ENCODE measurements at regions not wholly inside any gene's neighbourhood (a gene's known extent, or its start where the extent isn't known, plus 50 kb on each side); places are given as distances from the start of the nearest gene placed in this dataset.

GRCh38 chr2:224221455-224221913, 180.4 kb downstream of the FAM124B start:
- DNase-seq (ENCODE audit: low spot score) = peak; percentile 37
- no peak overlapping the region for H3K4me3 ChIP-seq
- 36% methylated on average over 5 of the region's 5 CpGs for WGBS (ENCODE audit: low lambda C conversion rate, missing lambda C conversion rate)
- H4K20me1 ChIP-seq (ENCODE audit: insufficient read depth, poor library complexity, severe bottlenecking) = no peaks in the 10 kb centered on the region
- TF ChIP-seq EZH2phosphoT487 (IDR thresholded peaks at IDR 0.05; ENCODE audit: low read depth, severe bottlenecking, unreplicated experiment) = no peak
- no peak for TF ChIP-seq EZH2 (IDR thresholded peaks at IDR 0.05; ENCODE audit: borderline replicate concordance)
- no peak for TF ChIP-seq CTCF (IDR thresholded peaks at IDR 0.05; ENCODE audit: poor library complexity)
- H3K4me2 ChIP-seq = no peak overlapping the region
- H3K4me1 ChIP-seq (ENCODE audit: insufficient read depth) = peaks cover 9% of the 10 kb centered on the region
- peak overlapping the region; percentile 30 for H3K27ac ChIP-seq
- no peaks in the 10 kb centered on the region for H3K79me2 ChIP-seq
- H2AFZ ChIP-seq = no peak overlapping the region
- no peaks in the 10 kb centered on the region for H3K27me3 ChIP-seq
- no peaks in the 10 kb centered on the region for H3K36me3 ChIP-seq (replicated peaks; ENCODE audit: insufficient read depth, low read depth)
- no peaks in the 10 kb centered on the region for H3K9me3 ChIP-seq (ENCODE audit: low read depth)
- no peaks in the 10 kb centered on the region for H3K9me2 ChIP-seq (replicated peaks; ENCODE audit: insufficient read depth)

GRCh38 chr2:224220586-224221255, 181.2 kb downstream of the FAM124B start:
- Histone ChIP-seq H3K27me3 (no peaks in the 10 kb centered on the region), H2AFZ (no peak overlapping the region)

GRCh38 chr2:224219781-224220180, 180.7 kb upstream of the SERPINE2 start:
- H3K27ac ChIP-seq = no peak overlapping the region
- H3K9me3 ChIP-seq (ENCODE audit: low read depth) = no peaks in the 10 kb centered on the region
- no peaks in the 10 kb centered on the region for H3K27me3 ChIP-seq
- peaks cover 9% of the 10 kb centered on the region for H3K4me1 ChIP-seq (ENCODE audit: insufficient read depth)
- no peak overlapping the region for H3K4me2 ChIP-seq
- TF ChIP-seq CTCF (IDR thresholded peaks at IDR 0.05; ENCODE audit: poor library complexity) = no peak
- no peak for TF ChIP-seq EZH2phosphoT487 (IDR thresholded peaks at IDR 0.05; ENCODE audit: low read depth, severe bottlenecking, unreplicated experiment)
- TF ChIP-seq EZH2 (IDR thresholded peaks at IDR 0.05; ENCODE audit: borderline replicate concordance) = no peak
- no peaks in the 10 kb centered on the region for H3K9me2 ChIP-seq (replicated peaks; ENCODE audit: insufficient read depth)
- no peaks in the 10 kb centered on the region for H4K20me1 ChIP-seq (ENCODE audit: insufficient read depth, poor library complexity, severe bottlenecking)
- no peaks in the 10 kb centered on the region for H3K79me2 ChIP-seq
- 90% methylated on average over 5 of the region's 5 CpGs for WGBS (ENCODE audit: low lambda C conversion rate, missing lambda C conversion rate)
- no peak overlapping the region for H2AFZ ChIP-seq
- no peak overlapping the region for H3K4me3 ChIP-seq
- DNase-seq (ENCODE audit: low spot score) = no peak
- H3K36me3 ChIP-seq (replicated peaks; ENCODE audit: insufficient read depth, low read depth) = no peaks in the 10 kb centered on the region

More at GRCh38 chr2:224220586-224221255, 181.2 kb downstream of the FAM124B start:
- Histone ChIP-seq H3K9me2 (replicated peaks; ENCODE audit: insufficient read depth) (no peaks in the 10 kb centered on the region), H3K9me3 (ENCODE audit: low read depth) (no peaks in the 10 kb centered on the region), H3K4me3 (no peak overlapping the region), H3K4me2 (no peak overlapping the region), H3K4me1 (ENCODE audit: insufficient read depth) (peaks cover 9% of the 10 kb centered on the region), H3K36me3 (replicated peaks; ENCODE audit: insufficient read depth, low read depth) (no peaks in the 10 kb centered on the region), H3K27ac (peak overlapping the region; percentile 30), H3K79me2 (no peaks in the 10 kb centered on the region), H4K20me1 (ENCODE audit: insufficient read depth, poor library complexity, severe bottlenecking) (no peaks in the 10 kb centered on the region)
- WGBS (ENCODE audit: low lambda C conversion rate, missing lambda C conversion rate) = 70% methylated on average over 4 of the region's 4 CpGs
- TF ChIP-seq EZH2phosphoT487 (IDR thresholded peaks at IDR 0.05; ENCODE audit: low read depth, severe bottlenecking, unreplicated experiment) (no peak), CTCF (IDR thresholded peaks at IDR 0.05; ENCODE audit: poor library complexity) (no peak), EZH2 (IDR thresholded peaks at IDR 0.05; ENCODE audit: borderline replicate concordance) (no peak)
- no peak for DNase-seq (ENCODE audit: low spot score)

Measured in hepatocyte (in vitro differentiated cells).